Right lobe of liver (tissue), 4 donors: ENCODE measurements at regions not wholly inside any gene's neighbourhood (a gene's known extent, or its start where the extent isn't known, plus 50 kb on each side); places are given as distances from the start of the nearest gene placed in this dataset.

Experiments used
- POLR2A ChIP-seq: fragments of 450-650 bp; IDR thresholded peaks from one replicate; pipeline ENCODE4 v1.6.1; 2017; ENCODE audit warnings: antibody characterized with exemption, mild to moderate bottlenecking
- TF ChIP-seq, protein P1 (sequence below), 4 donors: fragments of 200-600 bp in 3 of 4; fragments of 450-650 bp in 1 of 4; IDR thresholded peaks; one replicate each; pipeline versions ENCODE4 v1.5.1 to v1.8.0; 2016 to 2022; ENCODE audit warnings: antibody characterized with exemption in 4 of 4, mild to moderate bottlenecking in 2 of 4
- donor health status: DM: no; HTN: no; CAD: no.
- donor health status: DM: no; HTN: no; CAD: no.
- donor health status: DM: no; HTN: yes; CAD: no.

DNA sequence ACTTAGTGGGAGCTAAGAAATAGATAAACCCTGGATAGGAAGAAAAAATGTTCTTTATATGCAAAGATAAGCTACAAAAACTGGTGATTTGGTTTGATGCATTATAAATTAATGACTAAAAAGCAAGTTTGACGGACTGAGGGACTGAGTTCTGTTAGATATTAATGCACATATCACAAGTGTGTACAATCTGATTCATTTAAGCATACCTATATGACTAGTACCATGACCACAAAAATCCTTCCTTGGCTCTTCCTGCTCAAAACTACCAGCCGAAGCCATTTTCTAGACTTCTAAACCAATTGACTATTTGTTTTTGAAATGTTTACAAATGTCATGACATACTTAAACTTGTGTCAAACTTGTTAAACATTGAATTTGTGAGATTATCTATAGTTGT is 374.5 kb upstream of the MON1B start:
- TF ChIP-seq, protein P1, sequence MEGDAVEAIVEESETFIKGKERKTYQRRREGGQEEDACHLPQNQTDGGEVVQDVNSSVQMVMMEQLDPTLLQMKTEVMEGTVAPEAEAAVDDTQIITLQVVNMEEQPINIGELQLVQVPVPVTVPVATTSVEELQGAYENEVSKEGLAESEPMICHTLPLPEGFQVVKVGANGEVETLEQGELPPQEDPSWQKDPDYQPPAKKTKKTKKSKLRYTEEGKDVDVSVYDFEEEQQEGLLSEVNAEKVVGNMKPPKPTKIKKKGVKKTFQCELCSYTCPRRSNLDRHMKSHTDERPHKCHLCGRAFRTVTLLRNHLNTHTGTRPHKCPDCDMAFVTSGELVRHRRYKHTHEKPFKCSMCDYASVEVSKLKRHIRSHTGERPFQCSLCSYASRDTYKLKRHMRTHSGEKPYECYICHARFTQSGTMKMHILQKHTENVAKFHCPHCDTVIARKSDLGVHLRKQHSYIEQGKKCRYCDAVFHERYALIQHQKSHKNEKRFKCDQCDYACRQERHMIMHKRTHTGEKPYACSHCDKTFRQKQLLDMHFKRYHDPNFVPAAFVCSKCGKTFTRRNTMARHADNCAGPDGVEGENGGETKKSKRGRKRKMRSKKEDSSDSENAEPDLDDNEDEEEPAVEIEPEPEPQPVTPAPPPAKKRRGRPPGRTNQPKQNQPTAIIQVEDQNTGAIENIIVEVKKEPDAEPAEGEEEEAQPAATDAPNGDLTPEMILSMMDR (IDR thresholded peaks at IDR 0.05): no peak
- no peak for TF ChIP-seq POLR2A
